ENCODE measurements at regions not wholly inside any gene's neighbourhood (a gene's known extent, or its start where the extent isn't known, plus 50 kb on each side); places are given as distances from the start of the nearest gene placed in this dataset.

DNA sequence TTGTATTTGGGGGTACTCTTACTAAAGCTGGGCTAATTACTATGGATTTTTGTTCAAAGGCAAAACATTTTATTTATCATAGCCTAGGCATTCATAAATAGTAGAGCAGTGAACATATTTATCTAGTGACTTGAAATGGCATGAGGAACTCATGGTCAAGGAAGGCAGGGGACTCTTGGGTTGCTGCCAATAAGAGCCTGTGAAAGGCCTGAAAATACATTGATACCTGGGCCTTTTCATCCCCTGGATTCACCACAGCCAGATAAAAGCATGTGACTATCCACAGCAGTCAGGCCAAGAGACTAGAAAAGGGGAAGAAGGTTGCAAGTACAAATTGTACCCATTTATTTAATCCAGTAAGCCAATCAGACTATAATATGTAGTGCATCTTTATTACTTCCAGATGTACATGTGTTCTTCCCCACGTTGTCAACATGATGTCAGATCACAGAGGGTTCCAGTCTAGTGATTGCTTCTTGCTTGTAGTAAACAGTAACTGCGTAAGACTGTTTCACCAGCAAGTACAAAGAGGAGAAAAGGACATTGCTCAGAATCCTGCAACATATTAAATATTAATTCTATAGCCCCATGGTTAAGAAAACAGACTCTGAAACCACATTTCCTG is 409.7 kb downstream of the NOVA1 start (continued):
- TF ChIP-seq EP300 (IDR thresholded peaks at IDR 0.05; ENCODE audit: low read length) (no peak), STAT5A (IDR thresholded peaks at IDR 0.05; ENCODE audit: borderline replicate concordance, low read length) (no peak), ETV1 (tag; conservative IDR thresholded peaks at IDR 0.05; ENCODE audit: low read depth) (no peak), CEBPG (CRISPR knock-in tag; IDR thresholded peaks at IDR 0.05) (no peak), CEBPG (tag; conservative IDR thresholded peaks at IDR 0.05 in 1 of 2, IDR thresholded peaks at IDR 0.05 in 1 of 2) (no peak), ZNF212 (CRISPR knock-in tag; IDR thresholded peaks at IDR 0.05) (no peak), BRF1 (IDR thresholded peaks at IDR 0.05; ENCODE audit: borderline replicate concordance, extremely low read depth, insufficient read length) (no peak), ZNF184 (CRISPR knock-in tag; IDR thresholded peaks at IDR 0.05) (no peak)
- TF ChIP-seq, protein P1, sequence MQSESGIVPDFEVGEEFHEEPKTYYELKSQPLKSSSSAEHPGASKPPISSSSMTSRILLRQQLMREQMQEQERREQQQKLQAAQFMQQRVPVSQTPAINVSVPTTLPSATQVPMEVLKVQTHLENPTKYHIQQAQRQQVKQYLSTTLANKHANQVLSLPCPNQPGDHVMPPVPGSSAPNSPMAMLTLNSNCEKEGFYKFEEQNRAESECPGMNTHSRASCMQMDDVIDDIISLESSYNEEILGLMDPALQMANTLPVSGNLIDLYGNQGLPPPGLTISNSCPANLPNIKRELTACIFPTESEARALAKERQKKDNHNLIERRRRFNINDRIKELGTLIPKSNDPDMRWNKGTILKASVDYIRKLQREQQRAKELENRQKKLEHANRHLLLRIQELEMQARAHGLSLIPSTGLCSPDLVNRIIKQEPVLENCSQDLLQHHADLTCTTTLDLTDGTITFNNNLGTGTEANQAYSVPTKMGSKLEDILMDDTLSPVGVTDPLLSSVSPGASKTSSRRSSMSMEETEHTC (IDR thresholded peaks at IDR 0.05), result no peak

DNA sequence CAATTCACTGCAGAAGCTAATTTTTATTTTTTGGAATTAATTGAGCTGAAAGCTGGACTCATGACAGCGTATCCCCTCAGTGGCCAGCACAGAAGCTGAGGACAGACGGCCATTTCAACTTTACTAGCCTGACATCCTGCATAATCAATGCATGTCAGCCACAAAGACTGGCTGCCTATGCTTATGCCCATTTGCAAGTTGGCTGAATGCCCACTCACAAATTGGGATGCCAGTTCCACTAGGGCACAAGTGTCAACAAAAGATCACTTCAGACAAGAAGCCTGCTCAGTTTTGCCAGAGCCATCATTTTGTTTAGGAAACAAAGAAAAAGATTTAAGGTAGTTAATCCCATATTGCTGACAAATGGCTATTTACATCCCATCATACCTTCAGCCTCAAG is 417.6 kb downstream of the NOVA1 start:
- no peaks in the 10 kb centered on the region for H3K27me3 ChIP-seq (ENCODE audit: control insufficient read depth in 2 of 2, insufficient read depth in 2 of 2, low read length in 2 of 2)
- no peak for FAIRE-seq
- H4K20me1 ChIP-seq (replicated peaks; ENCODE audit: control insufficient read depth, insufficient read depth, low read length), result no peaks in the 10 kb centered on the region
- in situ Hi-C loops (cut with MboI) (no loop called here), intact Hi-C loops (cut with micrococcal nuclease) (no loop called here)
- no peaks in the 10 kb centered on the region for H3K36me3 ChIP-seq (ENCODE audit: control insufficient read depth, insufficient read depth, low read length)
- H3K79me2 ChIP-seq (ENCODE audit: control insufficient read depth, insufficient read depth, low read length), result no peaks in the 10 kb centered on the region
- H3K9ac ChIP-seq (ENCODE audit: insufficient read depth in 1 of 2, low read depth in 2 of 2, low read length in 2 of 2), result no peak overlapping the region
- H3K9me1 ChIP-seq (ENCODE audit: control insufficient read depth, insufficient read depth, low read length), result no peaks in the 10 kb centered on the region
- no peaks in the 10 kb centered on the region for H3K4me1 ChIP-seq (replicated peaks in 1 of 2; ENCODE audit: control insufficient read depth in 2 of 2, insufficient read depth in 2 of 2, low read length in 2 of 2)
- no peak overlapping the region for H3K4me2 ChIP-seq (ENCODE audit: insufficient read depth, low read length)
- no peak overlapping the region for H2AFZ ChIP-seq (ENCODE audit: low read depth, low read length)
- POLR2A ChIA-PET, result no interaction called here
- ATAC-seq, result no peak
- no peak overlapping the region for H3K27ac ChIP-seq (ENCODE audit: extremely low read depth, low read depth, low read length)
- WGBS (ENCODE audit: insufficient coverage, low coverage, missing lambda C conversion rate), result 0% methylated on average over 2 of the region's 2 CpGs
- BruUV-seq (replicated peaks), result no TSS peak
- DNase-seq (ENCODE audit: extremely low read depth in 1 of 4, low spot score in 3 of 4), result no peak
- CTCF ChIA-PET (ENCODE audit: low intra/inter-chr PET ratio), result no interaction called here
- H3K9me3 ChIP-seq (replicated peaks; ENCODE audit: control insufficient read depth, insufficient read depth, low read depth, low read length), result no peaks in the 10 kb centered on the region
- no peak overlapping the region for H3K4me3 ChIP-seq
- TF ChIP-seq, protein P2, sequence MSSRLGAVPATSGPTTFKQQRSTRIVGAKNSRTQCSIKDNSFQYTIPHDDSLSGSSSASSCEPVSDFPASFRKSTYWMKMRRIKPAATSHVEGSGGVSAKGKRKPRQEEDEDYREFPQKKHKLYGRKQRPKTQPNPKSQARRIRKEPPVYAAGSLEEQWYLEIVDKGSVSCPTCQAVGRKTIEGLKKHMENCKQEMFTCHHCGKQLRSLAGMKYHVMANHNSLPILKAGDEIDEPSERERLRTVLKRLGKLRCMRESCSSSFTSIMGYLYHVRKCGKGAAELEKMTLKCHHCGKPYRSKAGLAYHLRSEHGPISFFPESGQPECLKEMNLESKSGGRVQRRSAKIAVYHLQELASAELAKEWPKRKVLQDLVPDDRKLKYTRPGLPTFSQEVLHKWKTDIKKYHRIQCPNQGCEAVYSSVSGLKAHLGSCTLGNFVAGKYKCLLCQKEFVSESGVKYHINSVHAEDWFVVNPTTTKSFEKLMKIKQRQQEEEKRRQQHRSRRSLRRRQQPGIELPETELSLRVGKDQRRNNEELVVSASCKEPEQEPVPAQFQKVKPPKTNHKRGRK (tag; IDR thresholded peaks at IDR 0.05), result no peak
- TF ChIP-seq, protein P3, sequence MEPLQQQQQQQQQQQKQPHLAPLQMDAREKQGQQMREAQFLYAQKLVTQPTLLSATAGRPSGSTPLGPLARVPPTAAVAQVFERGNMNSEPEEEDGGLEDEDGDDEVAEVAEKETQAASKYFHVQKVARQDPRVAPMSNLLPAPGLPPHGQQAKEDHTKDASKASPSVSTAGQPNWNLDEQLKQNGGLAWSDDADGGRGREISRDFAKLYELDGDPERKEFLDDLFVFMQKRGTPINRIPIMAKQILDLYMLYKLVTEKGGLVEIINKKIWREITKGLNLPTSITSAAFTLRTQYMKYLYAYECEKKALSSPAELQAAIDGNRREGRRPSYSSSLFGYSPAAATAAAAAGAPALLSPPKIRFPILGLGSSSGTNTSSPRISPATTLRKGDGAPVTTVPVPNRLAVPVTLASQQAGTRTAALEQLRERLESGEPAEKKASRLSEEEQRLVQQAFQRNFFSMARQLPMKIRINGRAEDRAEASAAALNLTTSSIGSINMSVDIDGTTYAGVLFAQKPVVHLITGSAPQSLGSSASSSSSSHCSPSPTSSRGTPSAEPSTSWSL (CRISPR knock-in tag; IDR thresholded peaks at IDR 0.05; ENCODE audit: borderline replicate concordance), result no peak
- no peak for TF ChIP-seq BACH1 (tag; IDR thresholded peaks at IDR 0.05)
- no peak for TF ChIP-seq TBP (optimal IDR thresholded peaks at IDR 0.05; ENCODE audit: low read depth, low read length)
- TF ChIP-seq ZNF644 (tag; IDR thresholded peaks at IDR 0.05; ENCODE audit: low read depth), result no peak
- no peak for TF ChIP-seq HLTF (IDR thresholded peaks at IDR 0.05)
- TF ChIP-seq TEAD1 (CRISPR knock-in tag; IDR thresholded peaks at IDR 0.05), result no peak

Measured in K562 (cell line).